Keratinocyte (primary cell): ENCODE measurements at regions not wholly inside any gene's neighbourhood (a gene's known extent, or its start where the extent isn't known, plus 50 kb on each side); places are given as distances from the start of the nearest gene placed in this dataset.

Experiments used
- DNase-seq: peaks from one replicate; pipeline ENCODE4 v3.0.0-alpha.2; 2011; ENCODE audit warnings: low read depth, missing footprints, low spot score
- FAIRE-seq: peaks from 2 replicates; lab custom pipeline; 2011; peaks lifted over from hg19 to GRCh38; lab: Jason Lieb, UNC
- H2AFZ ChIP-seq: 2 replicates; pipeline ENCODE4 v1.6.0; 2012; ENCODE audit warnings: low read length, control low read depth, inconsistent platforms; ENCODE audit not compliant: control insufficient read depth
- H3K27ac ChIP-seq: 2 replicates; pipeline ENCODE4 v1.5.1; 2011; ENCODE audit warnings: low read length; ENCODE audit not compliant: control insufficient read depth, insufficient read depth
- H3K27me3 ChIP-seq: 3 replicates; pipeline ENCODE4 v1.6.0; 2011; ENCODE audit warnings: low read length; ENCODE audit not compliant: control insufficient read depth, insufficient read depth; ENCODE audit errors: extremely low read depth
- H3K36me3 ChIP-seq, 2 experiments: 2 replicates in 1 of 2; 3 replicates in 1 of 2; pipeline ENCODE4 v1.5.1; 2011; ENCODE audit warnings: low read length in 2 of 2, mild to moderate bottlenecking in 1 of 2; ENCODE audit not compliant: control insufficient read depth in 2 of 2, insufficient read depth in 2 of 2; ENCODE audit errors: extremely low read depth in 1 of 2
- H3K4me1 ChIP-seq: 3 replicates; pipeline ENCODE4 v1.5.1; 2011; ENCODE audit warnings: low read length; ENCODE audit not compliant: control insufficient read depth, insufficient read depth; ENCODE audit errors: extremely low read depth
- H3K4me2 ChIP-seq: 3 replicates; pipeline ENCODE4 v1.6.0; 2011; ENCODE audit warnings: low read depth, low read length; ENCODE audit not compliant: control insufficient read depth, insufficient read depth; ENCODE audit errors: extremely low read depth
- H3K4me3 ChIP-seq, 3 experiments: fragments of 200-600 bp in 1 of 3; sonication (generic) in 1 of 3; 2 replicates in 2 of 3; 3 replicates in 1 of 3; pipeline ENCODE4 v1.5.1; 2011 to 2016; ENCODE audit warnings: low read length in 3 of 3, mild to moderate bottlenecking in 3 of 3, control low read depth in 2 of 3, inconsistent platforms in 1 of 3, low read depth in 1 of 3, mixed read lengths in 1 of 3, mixed run types in 1 of 3, moderate library complexity in 1 of 3; ENCODE audit not compliant: control insufficient read depth in 2 of 3, insufficient read depth in 2 of 3; ENCODE audit errors: extremely low read depth in 1 of 3
- H3K79me2 ChIP-seq: 2 replicates; pipeline ENCODE4 v1.6.0; 2012; ENCODE audit warnings: low read length; ENCODE audit not compliant: control insufficient read depth, insufficient read depth
- H3K9ac ChIP-seq: 3 replicates; pipeline ENCODE4 v1.6.0; 2011; ENCODE audit warnings: low read length; ENCODE audit not compliant: control insufficient read depth, insufficient read depth; ENCODE audit errors: extremely low read depth
- H3K9me1 ChIP-seq: 3 replicates; pipeline ENCODE4 v1.6.0; 2011; ENCODE audit warnings: low read length; ENCODE audit not compliant: control insufficient read depth, insufficient read depth; ENCODE audit errors: extremely low read depth
- H3K9me3 ChIP-seq: 2 replicates; pipeline ENCODE4 v1.5.1; 2012; ENCODE audit warnings: low read depth, low read length; ENCODE audit not compliant: control insufficient read depth
- H4K20me1 ChIP-seq: 3 replicates; pipeline ENCODE4 v1.6.0; 2011; ENCODE audit warnings: low read length; ENCODE audit not compliant: control insufficient read depth, insufficient read depth; ENCODE audit errors: extremely low read depth
- CTCF ChIP-seq, 3 experiments: IDR thresholded peaks in 1 of 3; conservative IDR thresholded peaks in 1 of 3; optimal IDR thresholded peaks in 1 of 3; 2 replicates in 2 of 3; 3 replicates in 1 of 3; pipeline versions ENCODE3 to v1.5.1; 2011; ENCODE audit warnings: low read length in 3 of 3, mild to moderate bottlenecking in 3 of 3, moderate library complexity in 2 of 3, control low read depth in 1 of 3, inconsistent platforms in 1 of 3; ENCODE audit not compliant: insufficient read depth in 2 of 3; ENCODE audit errors: extremely low read depth in 1 of 3
- EZH2 ChIP-seq: IDR thresholded peaks from one replicate; pipeline ENCODE4 v1.6.1; 2012; ENCODE audit warnings: inconsistent platforms, mild to moderate bottlenecking, low read length, moderate library complexity
- dilution Hi-C: fragments of 300-500 bp; cut with MboI; formaldehyde crosslinking; loops from one replicate; pipeline ENCODE4 v1.7.0; 2020; ENCODE audit warnings: low sequenced_read_pairs; ENCODE audit not compliant: extremely low pct_ligation_motif_present

- H3K4me2 ChIP-seq = no peak overlapping the region
- no peak for DNase-seq
- H3K4me1 ChIP-seq = peaks cover 10% of the 10 kb centered on the region
- no peak overlapping the region for H3K27ac ChIP-seq
- dilution Hi-C loops = no loop called here
- no peak overlapping the region for H3K9ac ChIP-seq
- H3K27me3 ChIP-seq = no peaks in the 10 kb centered on the region
- no peak for FAIRE-seq
- no peaks in the 10 kb centered on the region for H3K9me3 ChIP-seq
- H2AFZ ChIP-seq = no peak overlapping the region
- no peak overlapping the region for H3K4me3 ChIP-seq
- H3K36me3 ChIP-seq = no peaks in the 10 kb centered on the region
- TF ChIP-seq CTCF (optimal IDR thresholded peaks at IDR 0.05 in 1 of 3, IDR thresholded peaks at IDR 0.05 in 1 of 3, conservative IDR thresholded peaks at IDR 0.05 in 1 of 3; ENCODE audit: extremely low read depth in 1 of 3, insufficient read depth in 2 of 3, low read length in 3 of 3) (no peak), EZH2 (no peak)
- H3K9me1 ChIP-seq = no peaks in the 10 kb centered on the region
- no peaks in the 10 kb centered on the region for H3K79me2 ChIP-seq
- no peaks in the 10 kb centered on the region for H4K20me1 ChIP-seq
These were observed 599.7 kb upstream of the SLITRK1 start for GRCh38 chr13:84481958-84482357.

GRCh38 chr13:84479656-84480055 is 597.4 kb upstream of the SLITRK1 start:
- Histone ChIP-seq H3K36me3 (no peaks in the 10 kb centered on the region), H3K79me2 (no peaks in the 10 kb centered on the region), H2AFZ (peak overlapping the region; percentile 41), H3K9me1 (no peaks in the 10 kb centered on the region), H3K9ac (no peak overlapping the region), H4K20me1 (no peaks in the 10 kb centered on the region), H3K4me2 (peak overlapping the region; percentile 23), H3K4me3 (no peak overlapping the region), H3K9me3 (no peaks in the 10 kb centered on the region), H3K4me1 (peaks cover 10% of the 10 kb centered on the region), H3K27me3 (no peaks in the 10 kb centered on the region), H3K27ac (peak overlapping the region; percentile 46)
- no peak for TF ChIP-seq EZH2
- no peak for TF ChIP-seq CTCF (optimal IDR thresholded peaks at IDR 0.05 in 1 of 3, IDR thresholded peaks at IDR 0.05 in 1 of 3, conservative IDR thresholded peaks at IDR 0.05 in 1 of 3; ENCODE audit: extremely low read depth in 1 of 3, insufficient read depth in 2 of 3, low read length in 3 of 3)
- FAIRE-seq = peak; percentile 95
- dilution Hi-C loops = no loop called here
- DNase-seq = peak; percentile 52
